Liver (tissue), 8 donors: ENCODE measurements at regions not wholly inside any gene's neighbourhood (a gene's known extent, or its start where the extent isn't known, plus 50 kb on each side); places are given as distances from the start of the nearest gene placed in this dataset.

Experiments used
- DNase-seq: peaks from one replicate; pipeline ENCODE4 v3.0.0-alpha.2; 2017; ENCODE audit warnings: low spot score
- H3K27ac ChIP-seq, 2 donors: one replicate each; pipeline ENCODE4 v1.7.0; 2013; ENCODE audit warnings: inconsistent platforms in 2 of 2, low read length in 2 of 2, control low read depth in 1 of 2, low read depth in 1 of 2, mild to moderate bottlenecking in 1 of 2
- H3K27me3 ChIP-seq, 4 donors: one replicate each; pipeline versions ENCODE4 v1.6.1 to v1.7.0; 2013; ENCODE audit warnings: low read length in 3 of 4, inconsistent platforms in 1 of 4, mild to moderate bottlenecking in 1 of 4, moderate library complexity in 1 of 4; ENCODE audit not compliant: control insufficient read depth in 4 of 4, insufficient read depth in 4 of 4
- H3K36me3 ChIP-seq, 4 donors: one replicate each; pipeline versions ENCODE4 v1.6.1 to v1.7.0; 2013; ENCODE audit warnings: low read length in 3 of 4, mild to moderate bottlenecking in 3 of 4, low read depth in 1 of 4, moderate library complexity in 1 of 4; ENCODE audit not compliant: control insufficient read depth in 4 of 4, insufficient read depth in 3 of 4
- H3K4me1 ChIP-seq, 4 donors: one replicate each; pipeline versions ENCODE4 v1.6.1 to v1.7.0; 2013; ENCODE audit warnings: low read length in 3 of 4, mild to moderate bottlenecking in 3 of 4, moderate library complexity in 1 of 4; ENCODE audit not compliant: control insufficient read depth in 4 of 4, insufficient read depth in 4 of 4
- H3K4me3 ChIP-seq, 3 donors: one replicate each; pipeline versions ENCODE4 v1.6.1 to v1.7.0; 2013; ENCODE audit warnings: low read length in 3 of 3, control low read depth in 1 of 3, low read depth in 1 of 3, mild to moderate bottlenecking in 1 of 3
- H3K9ac ChIP-seq, 2 donors: one replicate each; pipeline ENCODE4 v1.7.0; 2013; ENCODE audit warnings: low read length in 2 of 2, mild to moderate bottlenecking in 2 of 2, moderate library complexity in 2 of 2, control low read depth in 1 of 2, low read depth in 1 of 2
- H3K9me3 ChIP-seq, 4 donors: one replicate each; pipeline versions ENCODE4 v1.6.1 to v1.7.0; 2013; ENCODE audit warnings: low read length in 3 of 4; ENCODE audit not compliant: control insufficient read depth in 4 of 4
- ATF3 ChIP-seq: IDR thresholded peaks from 2 replicates; pipeline ENCODE4 v1.6.1; 2016; ENCODE audit warnings: antibody characterized with exemption
- CTCF ChIP-seq: fragments of 150-350 bp; IDR thresholded peaks from 2 replicates; pipeline ENCODE4 v1.5.1; 2017; ENCODE audit warnings: improper control_type of control experiment, low read depth, low read length; ENCODE audit not compliant: missing input control
- EGR1 ChIP-seq, 2 donors: IDR thresholded peaks; 2 replicates each; pipeline ENCODE4 v1.6.1; 2016 to 2018; ENCODE audit warnings: antibody characterized with exemption in 2 of 2, low read depth in 2 of 2
- FOXA1 ChIP-seq: IDR thresholded peaks from 2 replicates; pipeline ENCODE4 v1.6.1; 2016; ENCODE audit warnings: antibody characterized with exemption
- FOXA2 ChIP-seq: IDR thresholded peaks from 2 replicates; pipeline ENCODE4 v1.6.1; 2016; ENCODE audit warnings: antibody characterized with exemption
- GABPA ChIP-seq, 2 donors: IDR thresholded peaks in 1 of 2; conservative IDR thresholded peaks in 1 of 2; 2 replicates each; pipeline ENCODE4 v1.6.1; 2016; ENCODE audit warnings: antibody characterized with exemption in 2 of 2, mild to moderate bottlenecking in 1 of 2, moderate library complexity in 1 of 2
- HNF4A ChIP-seq, 2 donors: conservative IDR thresholded peaks; 2 replicates each; pipeline ENCODE4 v1.6.1; 2016; ENCODE audit warnings: antibody characterized with exemption in 2 of 2, mild to moderate bottlenecking in 2 of 2
- HNF4G ChIP-seq: IDR thresholded peaks from 2 replicates; pipeline ENCODE4 v1.6.1; 2016; ENCODE audit warnings: antibody characterized with exemption
- JUND ChIP-seq, 2 donors: IDR thresholded peaks; 2 replicates each; pipeline ENCODE4 v1.6.1; 2016; ENCODE audit warnings: antibody characterized with exemption in 2 of 2
- MAX ChIP-seq: IDR thresholded peaks from 2 replicates; pipeline ENCODE4 v1.6.1; 2016; ENCODE audit warnings: antibody characterized with exemption
- NR2F2 ChIP-seq: IDR thresholded peaks from 2 replicates; pipeline ENCODE4 v1.6.1; 2016; ENCODE audit warnings: antibody characterized with exemption
- RAD21 ChIP-seq, 2 donors: IDR thresholded peaks; 2 replicates each; pipeline ENCODE4 v1.6.1; 2016; ENCODE audit warnings: antibody characterized with exemption in 2 of 2, mild to moderate bottlenecking in 2 of 2
- REST ChIP-seq: IDR thresholded peaks from 2 replicates; pipeline ENCODE4 v1.6.1; 2016; ENCODE audit warnings: antibody characterized with exemption, mild to moderate bottlenecking
- RXRA ChIP-seq, 2 donors: IDR thresholded peaks; 2 replicates each; pipeline ENCODE4 v1.6.1; 2017 to 2018; ENCODE audit warnings: antibody characterized with exemption in 2 of 2, mild to moderate bottlenecking in 1 of 2
- SP1 ChIP-seq: IDR thresholded peaks from 2 replicates; pipeline ENCODE4 v1.6.1; 2018; ENCODE audit warnings: antibody characterized with exemption, mild to moderate bottlenecking
- TAF1 ChIP-seq: conservative IDR thresholded peaks from 2 replicates; pipeline ENCODE4 v1.6.1; 2016; ENCODE audit warnings: antibody characterized with exemption, mild to moderate bottlenecking
- YY1 ChIP-seq: IDR thresholded peaks from 2 replicates; pipeline ENCODE4 v1.6.1; 2016; ENCODE audit warnings: antibody characterized with exemption, mild to moderate bottlenecking
- WGBS: extraction: QIAGEN DNeasy Blood & Tissue Kit; methylation state at CpG from one replicate; pipeline ENCODE4 v1.1.7; 2013; 5-methylcytosine and 5-hydroxymethylcytosine counted together
- TF ChIP-seq, protein P1 (sequence below): IDR thresholded peaks from 2 replicates; pipeline ENCODE4 v1.6.1; 2016; ENCODE audit warnings: antibody characterized with exemption
- donor health status: healthy.
- donor health status: healthy.
- donor health status: healthy.
- donor health status: healthy.
- donor health status: healthy.

GRCh38 chr21:28615276-28615675 lies 377.4 kb downstream of the LTN1 start (continued):
- TF ChIP-seq NR2F2 (no peak), GABPA (IDR thresholded peaks at IDR 0.05 in 1 of 2, conservative IDR thresholded peaks at IDR 0.05 in 1 of 2) (no peak), EGR1 (IDR thresholded peaks at IDR 0.05; ENCODE audit: low read depth in 2 of 2) (no peak)

GRCh38 chr21:28614791-28615190 lies 377.9 kb downstream of the LTN1 start:
- no peaks in the 10 kb centered on the region for H3K36me3 ChIP-seq
- no peaks in the 10 kb centered on the region for H3K4me1 ChIP-seq
- no peak for DNase-seq
- no peak overlapping the region for H3K9ac ChIP-seq
- no peak for TF ChIP-seq GABPA (IDR thresholded peaks at IDR 0.05 in 1 of 2, conservative IDR thresholded peaks at IDR 0.05 in 1 of 2)
- no peak for TF ChIP-seq FOXA2
- TF ChIP-seq HNF4A (conservative IDR thresholded peaks at IDR 0.05), result no peak
- TF ChIP-seq FOXA1, result no peak
- TF ChIP-seq RAD21 (IDR thresholded peaks at IDR 0.05), result no peak
- no peak for TF ChIP-seq TAF1
- TF ChIP-seq JUND (IDR thresholded peaks at IDR 0.05), result no peak
- TF ChIP-seq CTCF, result no peak
- TF ChIP-seq HNF4G, result no peak
- TF ChIP-seq NR2F2, result no peak
- WGBS, result 74% methylated on average over 2 of the region's 2 CpGs
- H3K9me3 ChIP-seq, result no peaks in the 10 kb centered on the region
- H3K27me3 ChIP-seq, result no peaks in the 10 kb centered on the region
- H3K4me3 ChIP-seq, result no peak overlapping the region
- no peak overlapping the region for H3K27ac ChIP-seq

DNA sequence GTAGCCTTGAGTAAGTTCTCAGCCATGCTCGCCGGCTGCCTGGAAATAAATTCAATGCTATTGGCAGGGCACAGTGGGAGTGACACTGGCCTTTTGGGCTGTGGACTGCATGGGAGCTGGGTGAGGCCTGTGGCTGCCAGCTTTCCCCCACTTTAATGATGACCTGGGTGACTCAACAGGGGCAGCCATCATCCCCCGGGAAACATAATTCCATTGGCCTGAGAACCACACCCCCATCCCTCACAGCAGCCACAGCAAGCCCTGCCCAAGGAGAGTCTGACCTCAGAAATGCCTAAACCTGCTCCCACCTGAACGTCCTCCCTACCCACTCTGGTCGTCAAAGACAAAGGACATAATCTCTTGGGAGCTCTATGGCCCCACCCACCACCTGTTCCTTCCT lies 384.0 kb downstream of the LTN1 start:
- TF ChIP-seq HNF4A (conservative IDR thresholded peaks at IDR 0.05) (no peak), YY1 (no peak), RXRA (IDR thresholded peaks at IDR 0.05) (no peak), EGR1 (IDR thresholded peaks at IDR 0.05; ENCODE audit: low read depth in 2 of 2) (no peak), FOXA1 (no peak), RAD21 (IDR thresholded peaks at IDR 0.05) (no peak), FOXA2 (no peak), JUND (IDR thresholded peaks at IDR 0.05) (no peak), REST (no peak), ATF3 (no peak), CTCF (no peak), TAF1 (no peak), MAX (no peak), SP1 (no peak), NR2F2 (no peak), GABPA (IDR thresholded peaks at IDR 0.05 in 1 of 2, conservative IDR thresholded peaks at IDR 0.05 in 1 of 2) (no peak)
- TF ChIP-seq, protein P1, sequence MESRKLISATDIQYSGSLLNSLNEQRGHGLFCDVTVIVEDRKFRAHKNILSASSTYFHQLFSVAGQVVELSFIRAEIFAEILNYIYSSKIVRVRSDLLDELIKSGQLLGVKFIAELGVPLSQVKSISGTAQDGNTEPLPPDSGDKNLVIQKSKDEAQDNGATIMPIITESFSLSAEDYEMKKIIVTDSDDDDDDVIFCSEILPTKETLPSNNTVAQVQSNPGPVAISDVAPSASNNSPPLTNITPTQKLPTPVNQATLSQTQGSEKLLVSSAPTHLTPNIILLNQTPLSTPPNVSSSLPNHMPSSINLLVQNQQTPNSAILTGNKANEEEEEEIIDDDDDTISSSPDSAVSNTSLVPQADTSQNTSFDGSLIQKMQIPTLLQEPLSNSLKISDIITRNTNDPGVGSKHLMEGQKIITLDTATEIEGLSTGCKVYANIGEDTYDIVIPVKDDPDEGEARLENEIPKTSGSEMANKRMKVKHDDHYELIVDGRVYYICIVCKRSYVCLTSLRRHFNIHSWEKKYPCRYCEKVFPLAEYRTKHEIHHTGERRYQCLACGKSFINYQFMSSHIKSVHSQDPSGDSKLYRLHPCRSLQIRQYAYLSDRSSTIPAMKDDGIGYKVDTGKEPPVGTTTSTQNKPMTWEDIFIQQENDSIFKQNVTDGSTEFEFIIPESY, result no peak
- Histone ChIP-seq H3K4me3 (no peak overlapping the region), H3K9ac (no peak overlapping the region), H3K9me3 (no peaks in the 10 kb centered on the region), H3K36me3 (no peaks in the 10 kb centered on the region), H3K4me1 (no peaks in the 10 kb centered on the region), H3K27ac (no peak overlapping the region), H3K27me3 (no peaks in the 10 kb centered on the region)
- WGBS, result 94% methylated on average over 5 of the region's 5 CpGs
- DNase-seq, result no peak
